ENCODE measurements at regions not wholly inside any gene's neighbourhood (a gene's known extent, or its start where the extent isn't known, plus 50 kb on each side); places are given as distances from the start of the nearest gene placed in this dataset.
A peak's percentile ranks its signal among the peaks of the same experiment; 100 is the strongest.
"Not testable (repeated sequence)": the region's sequence is repeated elsewhere in the genome, so short reads cannot be mapped to it uniquely, and the experiment has no call there.

GRCh38 chr6:85892346-85892745, 249.7 kb upstream of the SYNCRIP start:
- Mint-ChIP-seq H3K4me3 (no peak overlapping the region), H3K27ac (no peak overlapping the region), H3K36me3 (no peaks in the 10 kb centered on the region), H3K4me1 (no peaks in the 10 kb centered on the region), H3K9me3 (peaks cover 8 to 40% (median 16%) of the 10 kb centered on the region in 7 donors), H3K27me3 (peaks cover 0 to 4% (median 0%) of the 10 kb centered on the region in 3 donors)
- DNase-seq (no peak), ATAC-seq (ENCODE audit: low read depth in 2 of 2) (no peak)

GRCh38 chr6:85887461-85887860, 244.8 kb upstream of the SYNCRIP start:
- Mint-ChIP-seq H3K27me3 (peaks cover 0 to 4% (median 0%) of the 10 kb centered on the region in 3 donors), H3K4me3 (no peak overlapping the region), H3K9me3 (peaks cover 5 to 24% (median 13%) of the 10 kb centered on the region in 7 donors), H3K27ac (no peak overlapping the region), H3K36me3 (no peaks in the 10 kb centered on the region), H3K4me1 (no peaks in the 10 kb centered on the region)
- DNase-seq = no peak
- ATAC-seq (ENCODE audit: low read depth in 2 of 2) = no peak

- H3K4me3 Mint-ChIP-seq = no peak overlapping the region
- no peak for DNase-seq
- peaks cover 4 to 9% (median 6%) of the 10 kb centered on the region in 7 donors for H3K9me3 Mint-ChIP-seq
- no peak overlapping the region for H3K27ac Mint-ChIP-seq
- no peaks in the 10 kb centered on the region for H3K4me1 Mint-ChIP-seq
- H3K27me3 Mint-ChIP-seq = no peaks in the 10 kb centered on the region
- ATAC-seq (ENCODE audit: low read depth in 2 of 2) = no peak
- H3K36me3 Mint-ChIP-seq = no peaks in the 10 kb centered on the region
Observed at GRCh38 chr6:85868685-85869084, 226.0 kb upstream of the SYNCRIP start.

- DNase-seq (no peak), ATAC-seq (ENCODE audit: low read depth in 2 of 2) (no peak)
- Mint-ChIP-seq H3K4me1 (no peaks in the 10 kb centered on the region), H3K27ac (no peak overlapping the region), H3K36me3 (no peaks in the 10 kb centered on the region), H3K9me3 (peaks cover 0 to 4% (median 1%) of the 10 kb centered on the region in 7 donors), H3K4me3 (no peak overlapping the region), H3K27me3 (no peaks in the 10 kb centered on the region)
Observed at GRCh38 chr6:85867595-85867994, 224.9 kb upstream of the SYNCRIP start.

GRCh38 chr6:85866758-85867401, 224.2 kb upstream of the SYNCRIP start:
- DNase-seq = no peak
- H3K4me1 Mint-ChIP-seq = no peaks in the 10 kb centered on the region
- no peaks in the 10 kb centered on the region for H3K27me3 Mint-ChIP-seq
- H3K9me3 Mint-ChIP-seq = peaks cover 0 to 4% (median 0%) of the 10 kb centered on the region in 7 donors
- no peaks in the 10 kb centered on the region for H3K36me3 Mint-ChIP-seq
- no peak for ATAC-seq (ENCODE audit: low read depth in 2 of 2)
- peak overlapping the region in 2 of 8 donors; percentile 58 to 82 for H3K4me3 Mint-ChIP-seq
- no peak overlapping the region for H3K27ac Mint-ChIP-seq

GRCh38 chr6:85866370-85866730, 223.7 kb upstream of the SYNCRIP start:
- no peaks in the 10 kb centered on the region for H3K27me3 Mint-ChIP-seq
- DNase-seq (no peak), ATAC-seq (ENCODE audit: low read depth in 2 of 2) (no peak)
- H3K36me3 Mint-ChIP-seq = no peaks in the 10 kb centered on the region
- H3K27ac Mint-ChIP-seq = no peak overlapping the region
- no peaks in the 10 kb centered on the region for H3K4me1 Mint-ChIP-seq
- peaks cover 0 to 4% (median 0%) of the 10 kb centered on the region in 7 donors for H3K9me3 Mint-ChIP-seq
- H3K4me3 Mint-ChIP-seq = no peak overlapping the region

DNA sequence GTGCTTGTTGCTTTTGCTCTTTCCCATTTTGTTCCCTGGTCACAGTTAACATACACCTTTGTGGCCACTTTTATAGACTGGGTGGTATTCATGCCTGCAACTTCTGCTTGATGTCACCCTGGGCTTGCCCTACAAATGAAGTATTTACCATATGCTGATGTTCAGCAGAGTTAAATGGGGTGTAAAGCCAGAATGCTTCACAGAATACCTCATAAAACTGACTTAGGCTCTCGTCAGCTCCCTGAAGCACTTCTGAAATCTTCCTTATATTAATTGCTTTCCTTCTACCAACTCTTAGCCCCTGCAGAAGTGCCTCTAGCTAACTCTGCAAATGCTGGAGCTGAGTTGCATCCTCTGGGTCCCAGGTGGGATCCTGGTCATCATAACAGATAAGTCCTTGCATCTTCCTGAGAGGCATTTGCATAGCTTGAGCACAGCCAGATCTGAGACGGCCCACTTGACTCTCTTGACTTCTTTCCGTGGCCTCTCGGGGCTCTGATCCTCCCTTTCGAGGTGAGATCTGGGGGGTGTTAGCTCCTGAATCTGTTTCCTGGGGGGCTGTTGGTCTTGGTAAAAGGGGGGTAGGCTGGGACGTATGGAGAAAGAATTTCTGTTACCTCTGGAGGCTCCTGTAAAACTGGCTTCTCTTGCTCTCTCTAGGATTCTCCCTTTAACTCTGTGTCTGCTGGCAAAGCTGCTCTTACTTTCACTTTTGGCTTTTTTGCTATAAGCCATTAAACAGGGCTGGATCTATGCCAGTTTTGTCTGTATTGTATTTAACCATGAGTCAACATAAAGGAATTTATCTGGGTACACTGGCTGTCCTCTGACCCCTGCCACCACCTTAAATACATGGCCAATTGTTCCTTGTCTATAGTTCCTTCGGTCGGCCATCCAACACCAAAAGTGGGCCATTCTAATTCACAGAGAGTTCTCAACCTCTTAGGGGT, 223.0 kb upstream of the SYNCRIP start:
- DNase-seq = no peak

DNA sequence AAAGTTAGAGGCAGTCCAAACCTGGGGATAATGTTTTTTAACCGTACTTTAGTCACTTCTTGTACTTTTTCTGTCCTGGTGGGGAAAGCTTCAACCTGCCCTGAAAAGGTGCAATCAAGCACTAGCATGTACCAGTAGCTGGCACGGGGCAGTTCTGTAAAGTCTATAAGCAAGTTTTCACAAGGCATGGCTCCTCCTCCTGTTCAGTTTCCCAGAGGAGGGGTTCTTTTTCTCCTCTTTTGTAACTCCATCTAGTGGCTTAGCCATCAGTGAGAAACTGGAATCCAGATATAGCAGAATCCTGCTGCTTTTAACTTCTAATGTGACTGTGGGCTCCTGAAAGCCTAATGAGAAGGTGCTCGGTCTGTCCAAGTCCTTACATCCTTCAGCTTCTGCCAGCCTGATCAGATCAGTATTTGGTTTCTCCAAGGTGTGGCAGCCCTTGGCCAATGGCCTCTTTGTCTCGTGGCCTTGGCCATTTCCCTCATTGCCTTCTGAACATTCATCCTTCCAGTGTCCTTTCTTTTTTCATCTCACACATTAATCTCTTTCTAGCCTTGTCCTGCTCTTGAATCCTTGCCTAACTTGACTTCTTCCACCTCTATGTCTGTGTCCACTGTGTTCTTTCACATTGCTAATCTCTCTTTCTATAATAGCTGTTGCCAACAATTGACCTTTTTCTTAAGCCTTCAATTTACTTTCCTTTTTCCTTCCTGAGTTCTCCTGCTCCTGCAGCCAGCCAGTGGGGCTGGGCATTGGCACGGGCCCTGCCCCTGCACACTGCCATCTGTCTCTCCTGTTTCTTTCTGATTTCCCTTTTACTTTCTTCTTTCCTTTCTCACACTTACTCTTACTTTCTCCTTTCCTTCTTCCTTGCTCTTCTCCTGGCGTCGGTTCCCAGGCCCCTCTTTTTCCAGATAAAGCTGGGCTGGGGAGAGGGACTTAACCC, 222.0 kb upstream of the SYNCRIP start:
- peaks cover 0 to 6% (median 0%) of the 10 kb centered on the region in 7 donors for H3K9me3 Mint-ChIP-seq
- no peak for DNase-seq
- H3K4me3 Mint-ChIP-seq = no peak overlapping the region
- no peaks in the 10 kb centered on the region for H3K36me3 Mint-ChIP-seq
- no peak overlapping the region for H3K27ac Mint-ChIP-seq
- H3K27me3 Mint-ChIP-seq = no peaks in the 10 kb centered on the region
- no peak for ATAC-seq (ENCODE audit: low read depth in 2 of 2)
- no peaks in the 10 kb centered on the region for H3K4me1 Mint-ChIP-seq

More for the DNA sequence above, 223.0 kb upstream of the SYNCRIP start:
- H3K4me1 Mint-ChIP-seq = no peaks in the 10 kb centered on the region
- peaks cover 0 to 4% (median 0%) of the 10 kb centered on the region in 7 donors for H3K9me3 Mint-ChIP-seq
- no peak overlapping the region for H3K4me3 Mint-ChIP-seq
- H3K27me3 Mint-ChIP-seq = no peaks in the 10 kb centered on the region
- H3K27ac Mint-ChIP-seq = no peak overlapping the region
- ATAC-seq (ENCODE audit: low read depth in 2 of 2) = no peak
- H3K36me3 Mint-ChIP-seq = no peaks in the 10 kb centered on the region

DNA sequence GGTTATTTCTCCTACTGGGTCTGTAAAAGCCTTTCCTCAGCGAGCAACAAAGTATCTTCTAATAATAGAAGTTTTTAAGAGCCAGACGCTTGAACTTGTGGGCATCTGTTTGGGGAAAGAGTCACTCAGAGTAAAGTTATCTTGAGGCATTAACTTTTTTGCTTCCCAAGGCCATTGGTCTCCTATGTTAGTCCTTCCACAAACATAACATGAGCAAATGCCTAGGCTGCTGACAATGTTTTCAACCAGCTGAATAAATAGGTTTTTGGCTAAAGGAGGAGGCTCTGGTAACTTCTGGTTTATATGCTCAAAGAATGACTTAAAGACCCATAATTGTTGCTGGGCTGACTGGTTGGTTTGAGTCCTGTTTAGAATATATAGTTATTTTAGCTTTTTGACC, 213.5 kb upstream of the SYNCRIP start:
- peaks cover 6 to 12% (median 9%) of the 10 kb centered on the region in 7 donors for H3K9me3 Mint-ChIP-seq
- no peaks in the 10 kb centered on the region for H3K36me3 Mint-ChIP-seq
- DNase-seq (no peak), ATAC-seq (ENCODE audit: low read depth in 2 of 2) (no peak)
- no peak overlapping the region for H3K27ac Mint-ChIP-seq
- no peak overlapping the region for H3K4me3 Mint-ChIP-seq
- H3K27me3 Mint-ChIP-seq = no peaks in the 10 kb centered on the region
- H3K4me1 Mint-ChIP-seq = no peaks in the 10 kb centered on the region

DNA sequence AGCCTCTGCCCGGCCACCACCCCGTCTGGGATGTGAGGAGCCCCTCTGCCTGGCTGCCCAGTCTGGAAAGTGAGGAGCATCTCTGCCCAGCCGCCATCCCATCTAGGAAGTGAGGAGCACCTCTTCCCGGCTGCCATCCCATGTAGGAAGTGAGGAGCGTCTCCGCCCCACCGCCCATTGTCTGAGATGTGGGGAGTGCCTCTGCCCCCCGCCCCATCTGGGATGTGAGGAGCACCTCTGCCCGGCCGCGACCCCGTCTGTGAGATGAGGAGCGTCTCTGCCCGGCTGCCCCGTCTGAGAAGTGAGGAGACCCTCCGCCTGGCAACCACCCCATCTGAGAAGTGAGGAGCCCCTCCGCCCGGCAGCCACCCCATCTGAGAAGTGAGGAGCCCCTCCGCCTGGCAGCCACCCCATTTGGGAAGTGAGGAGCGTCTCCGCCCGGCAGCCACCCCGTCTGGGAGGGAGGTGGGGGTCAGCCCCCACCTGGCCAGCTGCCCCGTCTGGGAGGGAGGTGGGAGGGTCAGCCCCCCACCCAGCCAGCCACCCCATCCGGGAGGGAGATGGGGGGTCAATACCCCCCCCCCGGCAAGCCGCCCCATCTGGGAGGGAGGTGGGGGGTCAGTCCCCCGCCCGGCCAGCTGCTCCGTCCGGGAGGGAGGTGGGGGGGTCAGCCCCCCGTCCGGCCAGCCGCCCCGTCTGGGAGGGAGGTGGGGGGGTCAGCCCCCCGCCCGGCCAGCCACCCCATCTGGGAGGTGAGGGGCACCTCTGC, 195.8 kb upstream of the SYNCRIP start:
- H3K4me1 Mint-ChIP-seq; H3K27ac Mint-ChIP-seq; ATAC-seq (ENCODE audit: low read depth in 2 of 2); H3K36me3 Mint-ChIP-seq; DNase-seq; H3K4me3 Mint-ChIP-seq; H3K27me3 Mint-ChIP-seq: not testable (repeated sequence)
- peaks cover 8 to 30% (median 13%) of the 10 kb centered on the region in 7 donors for H3K9me3 Mint-ChIP-seq

DNA sequence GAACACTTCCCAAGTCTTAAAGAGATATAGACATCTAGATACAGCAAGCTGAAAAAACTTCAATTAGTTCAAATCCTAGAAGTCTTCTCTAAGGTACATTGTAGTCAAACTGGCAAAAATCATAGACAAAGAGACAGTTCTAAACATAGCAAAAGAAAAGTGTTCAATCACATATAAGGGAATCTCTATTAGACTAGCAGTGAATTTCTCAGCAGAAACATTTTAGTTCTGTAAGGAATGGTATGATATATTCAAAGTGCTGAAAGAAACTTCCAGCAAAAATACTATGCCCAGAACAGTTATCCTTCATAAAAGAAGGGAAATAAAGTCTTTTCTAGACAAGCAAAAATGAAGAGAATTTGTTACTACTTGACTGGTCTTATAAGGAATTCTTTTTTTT, 186.3 kb upstream of the SYNCRIP start:
- H3K4me1 Mint-ChIP-seq = no peaks in the 10 kb centered on the region
- H3K27ac Mint-ChIP-seq = no peak overlapping the region
- peaks cover 4 to 8% of the 10 kb centered on the region in 2 donors for H3K36me3 Mint-ChIP-seq
- no peaks in the 10 kb centered on the region for H3K27me3 Mint-ChIP-seq
- ATAC-seq (ENCODE audit: low read depth in 2 of 2) (no peak), DNase-seq (no peak)
- no peak overlapping the region for H3K4me3 Mint-ChIP-seq
- H3K9me3 Mint-ChIP-seq = peaks cover 6 to 54% (median 35%) of the 10 kb centered on the region in 7 donors

GRCh38 chr6:85826997-85827396, 184.3 kb upstream of the SYNCRIP start:
- ATAC-seq (ENCODE audit: low read depth in 2 of 2) (no peak), DNase-seq (no peak)
- Mint-ChIP-seq H3K4me3 (no peak overlapping the region), H3K9me3 (peaks cover 13 to 53% (median 37%) of the 10 kb centered on the region in 7 donors), H3K36me3 (peaks cover 7 to 8% of the 10 kb centered on the region in 2 donors), H3K27me3 (no peaks in the 10 kb centered on the region), H3K4me1 (no peaks in the 10 kb centered on the region), H3K27ac (no peak overlapping the region)
